ENCODE measurements at regions not wholly inside any gene's neighbourhood (a gene's known extent, or its start where the extent isn't known, plus 50 kb on each side); places are given as distances from the start of the nearest gene placed in this dataset.

DNA sequence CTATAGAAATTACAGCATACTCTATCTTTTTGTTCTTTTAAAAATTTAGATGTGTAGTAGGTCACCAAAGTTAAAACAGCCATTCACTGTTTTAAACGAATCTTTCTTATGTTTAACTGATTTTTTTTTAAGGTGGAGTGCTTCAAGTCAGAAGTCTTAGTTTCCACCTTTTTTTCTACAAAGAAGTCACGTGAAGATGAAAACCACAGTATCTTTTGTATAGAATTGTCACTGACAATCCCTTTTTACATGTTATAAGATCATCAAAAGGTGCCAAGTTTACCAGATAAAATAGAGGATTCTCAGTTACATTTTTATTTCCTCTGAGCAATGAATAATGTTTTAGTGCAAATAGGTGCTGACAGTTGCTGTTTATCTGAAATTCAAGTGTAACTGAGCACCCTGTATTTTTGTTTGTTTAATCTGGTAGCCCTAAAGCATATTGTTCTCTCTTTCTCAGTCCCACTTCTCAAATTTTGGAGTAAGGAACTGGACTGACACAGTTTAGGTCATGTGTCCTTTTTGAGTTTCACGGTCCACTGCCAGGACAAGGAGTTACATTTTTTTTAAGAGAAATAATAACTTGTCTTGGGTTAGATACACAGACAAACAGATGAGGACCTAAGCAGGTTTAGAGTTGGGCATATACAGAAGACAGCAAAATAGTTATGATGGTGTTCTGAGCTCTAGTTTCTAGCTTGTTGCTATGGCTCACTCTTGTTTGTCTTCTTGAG is 233.2 kb upstream of the MBL2 start:
- FAIRE-seq, result peak; percentile 66
- TF ChIP-seq POLR2A (IDR thresholded peaks at IDR 0.05; ENCODE audit: low read depth, low read length) (no peak), POU2F2 (IDR thresholded peaks at IDR 0.05; ENCODE audit: low read depth, low read length) (no peak), SPI1 (IDR thresholded peaks at IDR 0.05; ENCODE audit: low read depth, low read length) (0 out of 2 replicates have a peak, but pooled peaks have one; percentile 28)
- DNase-seq (ENCODE audit: insufficient read length, low spot score), result no peak

DNA sequence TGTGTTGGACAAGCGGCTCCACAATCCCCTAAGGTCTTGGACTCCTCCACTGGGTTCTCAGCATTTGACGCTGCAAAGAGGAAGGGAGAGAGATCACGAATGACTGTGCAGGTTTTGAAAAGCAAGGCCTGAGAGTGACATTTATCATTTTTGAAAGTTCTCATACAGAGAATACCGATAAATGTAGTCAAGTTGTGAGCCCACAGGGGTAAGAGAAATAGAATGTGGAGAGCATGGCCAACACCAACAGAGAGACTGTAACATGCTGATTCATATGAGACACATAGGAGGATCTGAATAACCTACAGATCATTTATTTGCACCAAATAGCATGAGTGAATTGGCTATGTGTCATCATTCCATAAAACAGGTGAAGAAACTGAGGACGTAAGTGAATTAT is 230.5 kb upstream of the MBL2 start:
- no peak for DNase-seq (ENCODE audit: insufficient read length, low spot score)
- peak; percentile 63 for TF ChIP-seq SPI1 (IDR thresholded peaks at IDR 0.05; ENCODE audit: low read depth, low read length)
- no peak for TF ChIP-seq POLR2AphosphoS5 (IDR thresholded peaks at IDR 0.05; ENCODE audit: low read depth, low read length)
- FAIRE-seq, result peak; percentile 31

DNA sequence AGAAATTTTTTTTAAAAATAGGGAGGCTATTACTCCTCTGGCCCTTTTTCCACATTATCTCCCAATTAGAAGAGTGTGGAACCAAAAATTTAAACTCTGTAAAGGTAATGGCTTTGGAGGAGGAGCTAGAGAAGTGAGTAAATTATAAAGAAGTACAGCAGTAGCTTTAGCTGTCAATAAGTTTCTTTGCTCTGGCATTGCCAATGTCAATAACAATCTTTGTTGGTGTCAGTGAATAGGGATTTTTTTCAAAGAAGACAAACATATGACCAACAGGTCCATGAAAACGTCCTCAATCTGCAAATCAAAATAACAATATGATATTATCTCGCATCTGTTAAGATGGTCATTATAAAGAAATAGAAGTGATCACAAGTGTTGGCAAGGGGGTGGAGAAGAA is 227.1 kb upstream of the MBL2 start:
- TF ChIP-seq POLR2A (IDR thresholded peaks at IDR 0.05; ENCODE audit: low read depth, low read length) (no peak), PAX5 (IDR thresholded peaks at IDR 0.05; ENCODE audit: insufficient read depth, low read length, severe bottlenecking) (no peak), SPI1 (IDR thresholded peaks at IDR 0.05; ENCODE audit: low read depth, low read length) (no peak), POLR2AphosphoS5 (IDR thresholded peaks at IDR 0.05; ENCODE audit: low read depth, low read length) (no peak), TAF1 (IDR thresholded peaks at IDR 0.05; ENCODE audit: low read depth, low read length) (no peak), POU2F2 (IDR thresholded peaks at IDR 0.05; ENCODE audit: low read depth, low read length) (no peak)
- no peak for DNase-seq (ENCODE audit: insufficient read length, low spot score)
- no peak for FAIRE-seq

DNA sequence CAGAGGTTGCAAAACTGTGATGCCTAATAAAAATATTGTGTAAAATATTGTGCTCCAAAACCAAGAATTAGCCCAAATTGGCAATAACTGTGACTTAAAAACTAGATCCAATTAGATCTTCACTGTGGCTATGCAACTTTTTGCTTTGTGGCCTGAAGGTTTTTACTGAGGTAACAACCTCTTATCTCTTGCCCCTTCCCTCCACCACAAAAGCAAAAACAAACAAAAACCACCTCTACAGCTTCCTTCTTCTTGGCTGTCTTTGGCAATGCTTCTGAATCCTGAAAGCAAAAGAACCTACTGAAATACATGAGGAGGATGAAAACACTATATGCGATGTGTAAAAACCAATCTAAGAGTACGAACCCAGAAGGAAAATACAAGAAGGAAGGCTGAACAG is 226.7 kb upstream of the MBL2 start:
- no peak for TF ChIP-seq TAF1 (IDR thresholded peaks at IDR 0.05; ENCODE audit: low read depth, low read length)
- no peak for TF ChIP-seq POLR2AphosphoS5 (IDR thresholded peaks at IDR 0.05; ENCODE audit: low read depth, low read length)
- TF ChIP-seq POU2F2 (IDR thresholded peaks at IDR 0.05; ENCODE audit: low read depth, low read length), result no peak
- no peak for TF ChIP-seq SPI1 (IDR thresholded peaks at IDR 0.05; ENCODE audit: low read depth, low read length)
- TF ChIP-seq PAX5 (IDR thresholded peaks at IDR 0.05; ENCODE audit: insufficient read depth, low read length, severe bottlenecking), result no peak
- no peak for TF ChIP-seq POLR2A (IDR thresholded peaks at IDR 0.05; ENCODE audit: low read depth, low read length)
- no peak for DNase-seq (ENCODE audit: insufficient read length, low spot score)
- no peak for FAIRE-seq

DNA sequence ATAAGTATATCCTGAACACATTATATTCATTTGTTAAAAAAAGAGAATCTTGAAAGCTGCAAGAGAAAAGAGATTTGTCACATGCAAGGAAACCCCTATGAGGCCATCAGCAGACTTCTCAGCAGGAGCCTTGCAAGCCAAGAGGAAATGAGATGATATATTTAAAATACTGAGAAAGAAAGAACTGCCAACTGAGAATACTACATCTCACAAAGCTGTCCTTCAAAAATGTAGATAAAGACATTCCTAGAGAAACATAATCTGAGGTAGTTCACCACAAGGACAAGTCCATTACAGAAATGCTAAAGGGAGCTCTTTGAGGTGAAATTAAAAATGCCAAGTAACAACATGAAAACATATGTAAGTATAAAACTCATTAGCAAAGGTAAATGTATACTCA is 224.4 kb upstream of the MBL2 start:
- DNase-seq (ENCODE audit: insufficient read length, low spot score) (no peak), FAIRE-seq (no peak)
- TF ChIP-seq POLR2AphosphoS5 (IDR thresholded peaks at IDR 0.05; ENCODE audit: low read depth, low read length) (no peak), PAX5 (IDR thresholded peaks at IDR 0.05; ENCODE audit: insufficient read depth, low read length, severe bottlenecking) (no peak), POLR2A (IDR thresholded peaks at IDR 0.05; ENCODE audit: low read depth, low read length) (no peak), TAF1 (IDR thresholded peaks at IDR 0.05; ENCODE audit: low read depth, low read length) (no peak), POU2F2 (IDR thresholded peaks at IDR 0.05; ENCODE audit: low read depth, low read length) (no peak), SPI1 (IDR thresholded peaks at IDR 0.05; ENCODE audit: low read depth, low read length) (no peak)

DNA sequence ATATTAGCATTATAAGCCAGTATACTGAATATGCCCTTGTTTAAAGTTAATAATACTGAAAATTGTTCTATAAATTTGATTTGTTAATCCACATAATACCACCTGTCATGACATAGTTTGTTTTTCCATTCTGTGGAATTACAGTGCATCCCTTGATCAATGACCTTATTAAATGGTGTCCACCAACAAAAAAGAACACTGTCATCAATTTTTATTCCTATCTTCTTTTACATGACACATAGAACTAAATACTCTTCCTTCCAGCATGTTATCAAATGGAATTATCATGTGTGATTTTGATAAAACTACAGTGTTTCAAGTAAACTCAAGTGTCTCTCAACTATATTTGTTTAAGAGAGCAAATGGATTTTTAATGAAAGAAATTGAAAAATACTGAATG is 221.8 kb upstream of the MBL2 start:
- DNase-seq (ENCODE audit: insufficient read length, low spot score) (no peak), FAIRE-seq (no peak)
- TF ChIP-seq PAX5 (IDR thresholded peaks at IDR 0.05; ENCODE audit: insufficient read depth, low read length, severe bottlenecking) (no peak), POLR2AphosphoS5 (IDR thresholded peaks at IDR 0.05; ENCODE audit: low read depth, low read length) (no peak), POLR2A (IDR thresholded peaks at IDR 0.05; ENCODE audit: low read depth, low read length) (no peak), TAF1 (IDR thresholded peaks at IDR 0.05; ENCODE audit: low read depth, low read length) (no peak), POU2F2 (IDR thresholded peaks at IDR 0.05; ENCODE audit: low read depth, low read length) (no peak), SPI1 (IDR thresholded peaks at IDR 0.05; ENCODE audit: low read depth, low read length) (no peak)

DNA sequence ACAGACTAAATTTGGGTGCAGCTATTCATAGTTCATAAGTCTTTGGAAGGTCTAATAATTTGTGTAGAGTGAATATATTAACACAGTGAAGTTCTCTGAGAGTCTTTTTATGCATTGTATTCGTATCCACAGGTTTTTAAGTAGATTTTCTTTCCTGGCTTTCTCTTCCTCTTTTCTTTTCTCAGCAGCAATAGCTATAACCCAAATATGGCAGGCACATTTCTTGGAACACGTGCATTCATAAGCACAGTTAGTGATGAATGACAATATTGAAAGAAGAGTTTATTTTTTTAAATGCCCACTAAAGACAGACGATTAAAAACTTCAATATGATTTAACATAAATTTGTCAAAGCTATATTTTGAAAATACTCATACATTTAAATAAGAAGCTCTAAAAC is 220.5 kb upstream of the MBL2 start:
- TF ChIP-seq SPI1 (IDR thresholded peaks at IDR 0.05; ENCODE audit: low read depth, low read length) (peak; percentile 31; the same call in 1 of the 2 replicates), PAX5 (IDR thresholded peaks at IDR 0.05; ENCODE audit: insufficient read depth, low read length, severe bottlenecking) (no peak), POLR2AphosphoS5 (IDR thresholded peaks at IDR 0.05; ENCODE audit: low read depth, low read length) (no peak), TAF1 (IDR thresholded peaks at IDR 0.05; ENCODE audit: low read depth, low read length) (no peak)
- DNase-seq (ENCODE audit: insufficient read length, low spot score) (no peak), FAIRE-seq (no peak)

DNA sequence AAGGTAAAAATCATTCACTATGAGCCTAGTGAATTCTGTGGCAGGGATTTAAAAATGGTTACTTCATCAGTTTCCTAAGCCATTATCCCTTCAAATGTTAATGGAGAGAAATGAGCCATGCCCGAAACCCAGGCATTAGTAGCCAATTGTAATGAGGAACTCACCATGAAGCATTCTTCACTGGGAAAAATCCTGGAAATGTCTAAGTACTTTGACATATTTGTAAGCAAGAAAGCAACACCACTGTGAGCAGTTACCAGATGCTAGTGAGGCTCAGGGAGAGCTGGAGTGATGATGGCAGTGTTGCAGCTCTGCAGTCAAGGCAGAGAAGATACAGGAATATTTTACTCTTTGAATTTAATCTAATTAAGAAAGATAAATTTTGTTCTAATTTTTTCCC is 220.0 kb upstream of the MBL2 start:
- FAIRE-seq (no peak), DNase-seq (ENCODE audit: insufficient read length, low spot score) (no peak)
- TF ChIP-seq POLR2A (IDR thresholded peaks at IDR 0.05; ENCODE audit: low read depth, low read length) (no peak), SPI1 (IDR thresholded peaks at IDR 0.05; ENCODE audit: low read depth, low read length) (no peak)

DNA sequence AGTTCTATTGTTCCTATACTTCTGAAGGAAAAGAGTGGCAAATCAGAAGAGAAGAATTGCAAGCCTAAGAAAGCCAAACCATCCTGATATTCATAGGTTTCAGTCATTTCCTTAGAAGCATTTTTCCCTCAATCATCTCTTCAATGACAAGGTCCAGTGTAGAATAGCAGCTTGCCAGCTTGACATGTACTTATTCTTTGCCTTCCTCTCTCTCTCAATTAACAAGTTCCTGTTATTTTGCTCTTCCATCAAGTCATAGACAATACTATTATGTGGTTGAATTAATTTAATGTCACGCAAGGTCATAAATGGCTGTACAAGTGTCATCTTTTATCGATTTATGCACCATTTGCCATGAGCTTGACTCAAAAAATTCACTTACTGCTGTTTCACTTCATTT is 216.3 kb upstream of the MBL2 start:
- DNase-seq (ENCODE audit: insufficient read length, low spot score) (no peak), FAIRE-seq (no peak)
- no peak for TF ChIP-seq POU2F2 (IDR thresholded peaks at IDR 0.05; ENCODE audit: low read depth, low read length)
- TF ChIP-seq POLR2A (IDR thresholded peaks at IDR 0.05; ENCODE audit: low read depth, low read length), result no peak
- TF ChIP-seq TAF1 (IDR thresholded peaks at IDR 0.05; ENCODE audit: low read depth, low read length), result no peak
- TF ChIP-seq POLR2AphosphoS5 (IDR thresholded peaks at IDR 0.05; ENCODE audit: low read depth, low read length), result no peak
- no peak for TF ChIP-seq SPI1 (IDR thresholded peaks at IDR 0.05; ENCODE audit: low read depth, low read length)
- no peak for TF ChIP-seq PAX5 (IDR thresholded peaks at IDR 0.05; ENCODE audit: insufficient read depth, low read length, severe bottlenecking)

DNA sequence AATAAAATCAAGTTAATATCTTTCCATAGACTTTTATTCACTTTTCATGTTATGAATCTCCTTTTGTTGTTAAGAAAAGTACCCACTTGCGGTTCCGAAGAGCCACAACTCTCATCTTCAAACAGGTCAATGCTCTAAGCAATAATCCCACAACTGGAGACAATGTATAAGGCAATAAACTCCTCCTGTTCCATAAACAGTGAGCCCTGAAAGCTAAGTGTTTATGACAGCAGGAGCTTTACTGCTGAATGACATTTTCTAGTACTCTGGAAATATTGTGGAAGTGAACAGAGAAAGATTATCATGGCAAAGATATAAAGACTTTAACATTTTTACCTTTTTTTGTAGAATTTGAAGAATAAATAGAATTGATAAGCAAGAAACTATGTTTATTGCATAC is 213.5 kb upstream of the MBL2 start:
- DNase-seq (ENCODE audit: insufficient read length, low spot score) (no peak), FAIRE-seq (no peak)
- TF ChIP-seq POLR2A (IDR thresholded peaks at IDR 0.05; ENCODE audit: low read depth, low read length) (no peak), TAF1 (IDR thresholded peaks at IDR 0.05; ENCODE audit: low read depth, low read length) (no peak), POU2F2 (IDR thresholded peaks at IDR 0.05; ENCODE audit: low read depth, low read length) (no peak), PAX5 (IDR thresholded peaks at IDR 0.05; ENCODE audit: insufficient read depth, low read length, severe bottlenecking) (no peak), POLR2AphosphoS5 (IDR thresholded peaks at IDR 0.05; ENCODE audit: low read depth, low read length) (no peak), SPI1 (IDR thresholded peaks at IDR 0.05; ENCODE audit: low read depth, low read length) (no peak)
